Loucy (cell line): ENCODE measurements at regions not wholly inside any gene's neighbourhood (a gene's known extent, or its start where the extent isn't known, plus 50 kb on each side); places are given as distances from the start of the nearest gene placed in this dataset.
"Not testable (repeated sequence)": the region's sequence is repeated elsewhere in the genome, so short reads cannot be mapped to it uniquely, and the experiment has no call there.

Experiments
- H2AFZ ChIP-seq: fragments of 200-600 bp; sonication (generic); 2 replicates; pipeline ENCODE4 v1.6.0; 2016; ENCODE audit warnings: antibody characterized with exemption, mild to moderate bottlenecking, low read length, moderate library complexity
- H3F3A ChIP-seq: fragments of 200-600 bp; 2 replicates; pipeline ENCODE4 v1.6.0; 2016; ENCODE audit warnings: antibody characterized with exemption, low read depth, mild to moderate bottlenecking
- H3K27me3 ChIP-seq: fragments of 200-600 bp; sonication (generic); 2 replicates; pipeline ENCODE4 v1.6.1; 2014; ENCODE audit warnings: low read length, mild to moderate bottlenecking; ENCODE audit not compliant: insufficient read depth, poor library complexity, severe bottlenecking
- H3K36me3 ChIP-seq: fragments of 200-600 bp; sonication (generic); 2 replicates; pipeline ENCODE4 v1.6.1; 2016; ENCODE audit warnings: low read length; ENCODE audit not compliant: insufficient read depth
- H3K4me1 ChIP-seq: fragments of 200-600 bp; sonication (generic); 2 replicates; pipeline ENCODE4 v1.5.1; 2014; ENCODE audit warnings: low read length, mild to moderate bottlenecking; ENCODE audit not compliant: insufficient read depth, poor library complexity, severe bottlenecking
- H3K4me2 ChIP-seq: fragments of 200-600 bp; sonication (generic); 2 replicates; pipeline ENCODE4 v1.6.0; 2014; ENCODE audit warnings: antibody characterized with exemption, low read length, low read depth, mild to moderate bottlenecking; ENCODE audit not compliant: poor library complexity, severe bottlenecking
- H3K4me3 ChIP-seq: fragments of 200-600 bp; sonication (generic); 2 replicates; pipeline ENCODE4 v1.5.1; 2014; ENCODE audit warnings: low read length, mild to moderate bottlenecking, mixed read lengths; ENCODE audit not compliant: poor library complexity, severe bottlenecking
- H3K79me2 ChIP-seq: fragments of 200-600 bp; sonication (generic); 2 replicates; pipeline ENCODE4 v1.6.1; 2014; ENCODE audit warnings: low read length; ENCODE audit not compliant: insufficient read depth
- H3K9ac ChIP-seq: fragments of 200-600 bp; sonication (generic); 2 replicates; pipeline ENCODE4 v1.6.0; 2014; ENCODE audit warnings: mild to moderate bottlenecking, low read depth, low read length, moderate library complexity; ENCODE audit not compliant: poor library complexity, severe bottlenecking
- H3K9me2 ChIP-seq: fragments of 200-600 bp; sonication (generic); replicated peaks from 2 replicates; pipeline ENCODE4 v1.6.1; 2016; ENCODE audit warnings: low read depth, low read length, mixed read lengths
- H3K9me3 ChIP-seq: fragments of 200-600 bp; sonication (generic); 2 replicates; pipeline ENCODE4 v1.6.1; 2014; ENCODE audit warnings: mild to moderate bottlenecking, antibody characterized with exemption, low read length, low read depth; ENCODE audit not compliant: insufficient read depth
- H4K20me1 ChIP-seq: fragments of 200-600 bp; sonication (generic); 2 replicates; pipeline ENCODE4 v1.6.0; 2014; ENCODE audit warnings: antibody characterized with exemption, low read length, mild to moderate bottlenecking; ENCODE audit not compliant: insufficient read depth, poor library complexity, severe bottlenecking
- EZH2phosphoT487 ChIP-seq: fragments of 200-600 bp; IDR thresholded peaks from 2 replicates; pipeline ENCODE4 v1.6.1; 2018; ENCODE audit warnings: antibody characterized with exemption, mild to moderate bottlenecking, moderate library complexity, borderline replicate concordance
- TF ChIP-seq, protein P1 (sequence below): fragments of 200-600 bp; sonication (generic); conservative IDR thresholded peaks from 2 replicates; pipeline ENCODE4 v1.5.1; 2014; ENCODE audit warnings: mild to moderate bottlenecking, antibody characterized with exemption, low read length

GRCh38 chr5:16987776-16988175 is 51.7 kb upstream of the MYO10 start:
- no peaks in the 10 kb centered on the region for H3K79me2 ChIP-seq
- no peak overlapping the region for H3K4me3 ChIP-seq
- H2AFZ ChIP-seq: no peak overlapping the region
- H3K9me2 ChIP-seq: no peaks in the 10 kb centered on the region
- no peak for TF ChIP-seq EZH2phosphoT487
- TF ChIP-seq, protein P1, sequence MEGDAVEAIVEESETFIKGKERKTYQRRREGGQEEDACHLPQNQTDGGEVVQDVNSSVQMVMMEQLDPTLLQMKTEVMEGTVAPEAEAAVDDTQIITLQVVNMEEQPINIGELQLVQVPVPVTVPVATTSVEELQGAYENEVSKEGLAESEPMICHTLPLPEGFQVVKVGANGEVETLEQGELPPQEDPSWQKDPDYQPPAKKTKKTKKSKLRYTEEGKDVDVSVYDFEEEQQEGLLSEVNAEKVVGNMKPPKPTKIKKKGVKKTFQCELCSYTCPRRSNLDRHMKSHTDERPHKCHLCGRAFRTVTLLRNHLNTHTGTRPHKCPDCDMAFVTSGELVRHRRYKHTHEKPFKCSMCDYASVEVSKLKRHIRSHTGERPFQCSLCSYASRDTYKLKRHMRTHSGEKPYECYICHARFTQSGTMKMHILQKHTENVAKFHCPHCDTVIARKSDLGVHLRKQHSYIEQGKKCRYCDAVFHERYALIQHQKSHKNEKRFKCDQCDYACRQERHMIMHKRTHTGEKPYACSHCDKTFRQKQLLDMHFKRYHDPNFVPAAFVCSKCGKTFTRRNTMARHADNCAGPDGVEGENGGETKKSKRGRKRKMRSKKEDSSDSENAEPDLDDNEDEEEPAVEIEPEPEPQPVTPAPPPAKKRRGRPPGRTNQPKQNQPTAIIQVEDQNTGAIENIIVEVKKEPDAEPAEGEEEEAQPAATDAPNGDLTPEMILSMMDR: no peak
- H3K4me1 ChIP-seq: no peaks in the 10 kb centered on the region
- no peak overlapping the region for H3K4me2 ChIP-seq
- H4K20me1 ChIP-seq: no peaks in the 10 kb centered on the region
- H3K27me3 ChIP-seq: no peaks in the 10 kb centered on the region
- no peaks in the 10 kb centered on the region for H3F3A ChIP-seq
- peaks cover 2% of the 10 kb centered on the region; the same call in 1 of the 2 replicates for H3K9me3 ChIP-seq
- H3K9ac ChIP-seq: no peak overlapping the region
- H3K36me3 ChIP-seq: no peaks in the 10 kb centered on the region

- not testable (repeated sequence) for H3K9me2 ChIP-seq, H3F3A ChIP-seq, H3K4me2 ChIP-seq, H3K4me1 ChIP-seq, H3K36me3 ChIP-seq, H3K4me3 ChIP-seq, H3K9me3 ChIP-seq, H2AFZ ChIP-seq, H3K9ac ChIP-seq, H3K27me3 ChIP-seq, H3K79me2 ChIP-seq, H4K20me1 ChIP-seq
Observed at GRCh38 chr5:16990817-16991520, 54.9 kb upstream of the MYO10 start.

GRCh38 chr5:16992006-16992405 is 55.9 kb upstream of the MYO10 start:
- Histone ChIP-seq H3F3A (no peaks in the 10 kb centered on the region), H3K9me3 (peaks cover 2% of the 10 kb centered on the region; the same call in 1 of the 2 replicates), H3K27me3 (no peaks in the 10 kb centered on the region), H3K9ac (no peak overlapping the region), H3K4me3 (no peak overlapping the region), H3K4me2 (no peak overlapping the region), H4K20me1 (no peaks in the 10 kb centered on the region), H3K4me1 (no peaks in the 10 kb centered on the region), H3K36me3 (no peaks in the 10 kb centered on the region), H3K9me2 (no peaks in the 10 kb centered on the region), H2AFZ (no peak overlapping the region), H3K79me2 (no peaks in the 10 kb centered on the region)
- no peak for TF ChIP-seq EZH2phosphoT487
- TF ChIP-seq, protein P1: no peak

DNA sequence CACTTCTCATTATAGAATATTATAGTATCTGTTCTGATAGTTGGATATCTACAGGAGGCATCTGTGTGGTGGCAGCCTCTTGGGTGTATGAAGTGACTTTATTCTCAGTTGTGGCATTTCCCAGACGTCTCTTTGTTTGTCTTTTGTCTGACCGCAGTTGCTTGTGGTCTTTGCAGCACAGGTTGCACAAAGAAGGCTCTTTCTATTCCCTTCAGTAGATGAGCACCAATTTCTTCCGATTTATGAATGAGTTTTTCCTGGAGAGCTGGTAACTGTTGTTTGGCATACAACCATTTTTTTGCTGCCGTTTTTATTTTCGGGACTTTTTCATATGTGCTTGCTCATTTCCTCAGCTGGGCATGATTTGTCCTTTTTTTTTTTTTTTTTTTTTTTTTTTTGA is 56.4 kb upstream of the MYO10 start:
- H3K4me2 ChIP-seq: no peak overlapping the region
- no peaks in the 10 kb centered on the region for H3K9me2 ChIP-seq
- H3F3A ChIP-seq: no peaks in the 10 kb centered on the region
- H3K4me1 ChIP-seq: no peaks in the 10 kb centered on the region
- H3K27me3 ChIP-seq: no peaks in the 10 kb centered on the region
- H3K4me3 ChIP-seq: no peak overlapping the region
- H4K20me1 ChIP-seq: no peaks in the 10 kb centered on the region
- TF ChIP-seq, protein P1: no peak
- TF ChIP-seq EZH2phosphoT487: no peak
- H2AFZ ChIP-seq: no peak overlapping the region
- H3K9me3 ChIP-seq: peaks cover 2% of the 10 kb centered on the region; the same call in 1 of the 2 replicates
- no peak overlapping the region for H3K9ac ChIP-seq
- no peaks in the 10 kb centered on the region for H3K36me3 ChIP-seq
- no peaks in the 10 kb centered on the region for H3K79me2 ChIP-seq
